Activated naive CD4-positive, alpha-beta T cell treated with anti-CD3 and anti-CD28 coated beads, Interleukin-2, amount 50 U/mL, for 24 hours (primary cell): ENCODE measurements at regions not wholly inside any gene's neighbourhood (a gene's known extent, or its start where the extent isn't known, plus 50 kb on each side); places are given as distances from the start of the nearest gene placed in this dataset.

ENCODE experiments used
- H3K27ac Mint-ChIP-seq: one replicate; pipeline ENCODE4 v1.8.0; 2021; ENCODE audit warnings: mild to moderate bottlenecking, mixed read lengths
- H3K27me3 Mint-ChIP-seq: one replicate; pipeline ENCODE4 v1.8.0; 2021; ENCODE audit warnings: mixed read lengths
- H3K36me3 Mint-ChIP-seq: one replicate; pipeline ENCODE4 v1.8.0; 2021; ENCODE audit warnings: mixed read lengths
- H3K4me1 Mint-ChIP-seq: one replicate; pipeline ENCODE4 v1.8.0; 2021; ENCODE audit warnings: mixed read lengths
- H3K4me3 Mint-ChIP-seq: one replicate; pipeline ENCODE4 v1.8.0; 2021; ENCODE audit warnings: mild to moderate bottlenecking, mixed read lengths
- H3K9me3 Mint-ChIP-seq: one replicate; pipeline ENCODE4 v1.8.0; 2021; ENCODE audit warnings: mixed read lengths

DNA sequence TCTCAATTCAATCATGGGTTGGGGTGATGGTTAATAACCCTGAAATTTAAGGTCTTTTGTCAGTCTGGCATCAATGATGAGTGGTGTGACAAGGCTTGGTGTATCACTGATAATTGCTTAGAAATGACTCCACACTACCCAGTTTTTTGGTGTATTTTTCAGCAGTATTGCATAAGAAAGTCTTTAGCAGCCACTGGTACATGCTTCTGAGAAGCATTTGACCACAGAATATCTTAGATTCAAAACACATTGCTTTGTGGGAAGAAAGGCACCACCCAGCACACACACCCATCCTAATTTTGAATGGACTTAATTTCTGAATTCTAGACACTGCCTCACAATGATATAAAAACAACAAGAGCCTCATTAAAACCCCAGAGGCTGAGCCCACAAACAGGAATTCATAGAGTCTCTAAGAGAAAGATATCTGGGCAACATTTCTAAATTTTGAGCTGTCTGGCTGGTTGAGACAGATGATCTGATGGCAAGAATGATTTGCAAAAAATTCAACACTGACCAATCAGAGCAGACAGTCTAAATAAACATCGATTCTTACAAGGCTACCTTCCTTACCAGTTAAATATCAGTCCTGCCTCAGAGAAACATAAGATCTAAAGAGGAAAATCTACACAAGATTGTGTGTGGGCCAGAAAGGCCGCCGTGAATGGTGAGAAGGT lies 114.7 kb upstream of the CYP1B1 start:
- H3K27ac Mint-ChIP-seq = no peak overlapping the region
- no peaks in the 10 kb centered on the region for H3K36me3 Mint-ChIP-seq
- peaks cover 10% of the 10 kb centered on the region for H3K4me1 Mint-ChIP-seq
- no peaks in the 10 kb centered on the region for H3K27me3 Mint-ChIP-seq
- no peaks in the 10 kb centered on the region for H3K9me3 Mint-ChIP-seq
- H3K4me3 Mint-ChIP-seq = no peak overlapping the region

DNA sequence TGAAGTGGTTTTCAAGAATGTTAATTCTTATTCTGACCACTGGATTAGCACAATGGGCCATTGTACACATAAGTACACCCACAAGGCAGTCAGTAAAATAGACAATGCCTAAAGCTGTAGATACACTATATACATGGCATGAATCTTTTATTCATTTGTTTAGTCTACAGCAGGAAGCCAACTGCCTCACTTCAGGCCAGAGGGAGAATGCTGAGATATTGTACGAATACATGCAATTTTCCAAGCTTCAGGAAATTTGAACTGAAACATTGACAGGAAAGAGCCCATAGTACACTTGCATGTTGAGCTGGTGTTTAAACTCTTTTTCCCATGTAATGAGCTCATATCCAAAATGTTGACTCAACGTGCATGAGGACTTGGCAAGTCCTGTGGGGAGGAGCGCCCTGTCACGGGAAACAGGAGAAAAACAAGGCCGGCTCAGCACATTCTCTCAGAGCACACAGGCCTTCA lies 111.6 kb upstream of the CYP1B1 start:
- peaks cover 1% of the 10 kb centered on the region for H3K27me3 Mint-ChIP-seq
- H3K36me3 Mint-ChIP-seq = no peaks in the 10 kb centered on the region
- no peaks in the 10 kb centered on the region for H3K9me3 Mint-ChIP-seq
- H3K4me1 Mint-ChIP-seq = peaks cover 4% of the 10 kb centered on the region
- no peak overlapping the region for H3K4me3 Mint-ChIP-seq
- no peak overlapping the region for H3K27ac Mint-ChIP-seq

DNA sequence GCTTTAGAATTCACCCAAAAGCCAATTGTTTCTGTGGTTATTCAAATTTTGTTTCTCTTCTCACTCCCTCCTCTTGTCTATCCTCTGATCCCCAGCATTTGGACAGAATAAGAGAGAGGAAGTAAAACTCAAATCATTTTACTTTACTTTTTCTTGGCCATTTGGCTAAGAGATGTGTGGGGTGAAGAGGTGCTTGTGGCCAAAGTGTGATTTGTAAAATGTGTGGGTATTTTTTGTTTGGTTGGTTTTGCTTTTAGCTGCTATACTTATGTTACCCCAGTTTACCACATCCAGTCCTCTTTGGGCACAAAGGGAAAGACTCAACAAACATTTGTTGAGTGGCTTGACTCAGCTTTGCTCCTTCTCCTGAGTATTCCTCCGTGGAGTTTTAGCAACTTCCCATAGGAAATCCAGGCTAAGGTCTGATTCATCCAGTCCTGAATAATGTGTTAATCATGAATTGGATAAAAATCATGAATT lies 109.1 kb upstream of the CYP1B1 start:
- Mint-ChIP-seq H3K4me3 (no peak overlapping the region), H3K27ac (no peak overlapping the region), H3K4me1 (no peaks in the 10 kb centered on the region), H3K36me3 (no peaks in the 10 kb centered on the region), H3K27me3 (peaks cover 4% of the 10 kb centered on the region), H3K9me3 (no peaks in the 10 kb centered on the region)

DNA sequence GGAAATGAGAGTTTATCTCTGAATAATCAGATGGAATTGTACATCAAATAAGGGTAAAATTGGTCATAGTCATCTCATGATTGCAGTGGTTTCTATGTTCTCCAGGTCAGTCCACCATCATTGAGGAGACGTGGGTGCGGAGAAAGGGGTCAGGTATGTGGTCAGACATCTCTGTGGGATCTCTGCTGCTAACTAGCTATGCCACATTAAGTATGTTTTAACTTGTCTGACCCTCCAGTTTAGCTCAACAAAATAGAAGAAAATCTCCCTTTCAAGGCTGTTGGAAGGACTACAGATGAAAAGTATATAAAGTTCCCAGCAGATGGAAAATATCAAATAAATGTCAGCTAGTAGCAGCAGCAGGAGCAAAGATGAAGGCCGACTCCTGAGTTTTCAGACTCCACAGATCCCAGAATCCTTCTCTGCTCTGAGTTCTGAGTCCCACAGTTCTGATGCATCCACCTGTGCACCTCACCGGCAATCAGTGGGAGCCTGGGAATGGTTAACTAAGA lies 106.6 kb upstream of the CYP1B1 start:
- Mint-ChIP-seq H3K27me3 (peaks cover 4% of the 10 kb centered on the region), H3K27ac (no peak overlapping the region)

DNA sequence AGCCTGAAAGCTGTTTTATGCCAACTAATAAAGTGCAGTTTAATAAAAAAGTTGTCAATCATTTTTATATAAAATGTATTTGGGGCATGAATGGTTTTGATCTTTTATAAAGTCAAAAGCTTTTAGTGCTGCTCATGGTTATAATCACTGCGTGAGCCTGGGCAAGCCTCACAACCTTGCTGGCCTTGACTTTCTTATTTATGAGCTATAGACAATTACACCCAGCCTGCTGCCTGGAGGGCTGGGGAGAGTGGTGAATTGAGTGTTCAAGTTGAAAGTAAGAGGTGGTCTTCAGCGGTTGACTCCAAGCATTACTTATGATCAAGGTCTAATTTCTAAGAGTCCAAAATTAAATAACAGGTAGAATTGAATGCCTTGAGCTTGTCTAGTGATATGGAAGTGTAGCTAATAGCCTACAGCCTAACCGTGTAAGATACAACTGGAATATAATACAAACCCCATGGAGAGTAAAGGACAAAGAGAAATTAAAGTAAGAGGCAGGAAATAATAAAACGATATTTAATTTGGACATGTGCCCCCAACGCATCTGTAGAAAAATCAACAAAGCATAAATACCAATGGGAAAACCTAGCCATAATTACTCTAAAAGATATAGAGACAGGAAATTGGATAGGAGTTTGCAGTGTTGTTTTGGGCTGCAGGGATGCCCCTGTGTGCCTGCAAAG lies 106.0 kb upstream of the CYP1B1 start:
- Mint-ChIP-seq H3K4me1 (no peaks in the 10 kb centered on the region), H3K4me3 (no peak overlapping the region), H3K27ac (no peak overlapping the region), H3K36me3 (no peaks in the 10 kb centered on the region), H3K27me3 (peaks cover 4% of the 10 kb centered on the region), H3K9me3 (no peaks in the 10 kb centered on the region)

More for the DNA sequence above, 106.6 kb upstream of the CYP1B1 start:
- Mint-ChIP-seq H3K9me3 (no peaks in the 10 kb centered on the region), H3K4me3 (no peak overlapping the region), H3K36me3 (no peaks in the 10 kb centered on the region), H3K4me1 (no peaks in the 10 kb centered on the region)

DNA sequence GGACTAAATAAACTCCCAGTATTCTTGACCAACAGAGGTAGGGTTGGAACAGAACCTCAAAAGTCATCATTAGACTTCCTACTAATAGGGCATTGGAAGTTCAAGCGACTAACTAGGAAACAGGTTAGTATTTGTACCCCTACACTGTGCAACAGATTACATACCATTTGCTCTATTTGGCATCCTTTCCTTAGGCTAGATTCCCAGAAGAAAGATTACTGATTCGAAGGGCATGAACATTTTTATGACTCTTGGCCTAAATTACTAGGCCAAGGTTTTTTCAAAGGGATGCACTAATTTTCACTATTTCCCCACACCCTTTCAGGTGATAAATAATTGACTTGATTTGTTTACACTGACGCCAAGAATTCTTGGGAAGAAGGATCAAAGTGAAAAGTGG lies 104.8 kb upstream of the CYP1B1 start:
- H3K9me3 Mint-ChIP-seq = no peaks in the 10 kb centered on the region

DNA sequence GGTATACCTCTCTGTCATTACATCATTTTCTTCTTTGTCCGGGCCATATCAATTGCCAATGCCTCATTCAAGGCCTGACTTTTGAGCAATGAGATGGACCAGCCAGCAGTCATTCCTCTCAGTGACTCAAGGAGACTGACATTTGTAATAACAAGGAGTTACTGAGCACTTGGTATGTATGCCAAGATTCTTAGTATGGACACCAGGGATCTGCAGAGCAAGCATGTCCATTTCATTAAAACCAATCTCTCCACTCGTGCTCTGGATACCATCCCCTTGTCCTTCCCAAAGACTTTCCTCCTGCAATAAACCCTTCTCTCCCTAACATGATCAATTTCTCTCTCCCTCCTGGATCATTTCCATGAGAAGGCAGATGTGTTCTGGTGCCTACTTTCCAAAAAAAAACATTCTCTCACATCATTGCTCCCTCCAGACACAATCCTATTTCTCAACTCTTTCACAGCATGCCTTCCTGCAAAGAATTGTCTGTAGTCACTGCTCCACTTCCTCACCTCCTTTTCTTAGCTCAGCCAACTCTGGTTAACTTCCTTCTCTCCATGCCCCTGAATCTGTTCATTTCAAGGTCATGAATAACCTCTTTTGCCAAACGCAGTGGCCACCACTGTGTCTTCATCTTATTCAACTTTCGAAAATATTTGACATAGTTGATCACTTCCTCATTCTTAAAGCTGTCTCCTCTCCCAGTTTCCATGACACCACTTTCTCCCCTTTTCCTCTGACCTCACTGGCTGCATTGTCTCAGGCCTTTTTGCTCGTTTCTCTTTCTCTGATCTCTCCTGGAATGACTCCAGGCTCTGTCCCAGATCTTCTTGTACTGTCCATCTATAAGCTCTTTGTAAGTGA lies 102.8 kb upstream of the CYP1B1 start:
- Mint-ChIP-seq H3K27me3 (peaks cover 3% of the 10 kb centered on the region), H3K4me3 (no peak overlapping the region), H3K36me3 (no peaks in the 10 kb centered on the region), H3K4me1 (no peaks in the 10 kb centered on the region), H3K9me3 (no peaks in the 10 kb centered on the region), H3K27ac (no peak overlapping the region)

More for the DNA sequence above, 104.8 kb upstream of the CYP1B1 start:
- Mint-ChIP-seq H3K36me3 (no peaks in the 10 kb centered on the region), H3K4me1 (no peaks in the 10 kb centered on the region), H3K27ac (no peak overlapping the region), H3K4me3 (no peak overlapping the region), H3K27me3 (peaks cover 4% of the 10 kb centered on the region)

DNA sequence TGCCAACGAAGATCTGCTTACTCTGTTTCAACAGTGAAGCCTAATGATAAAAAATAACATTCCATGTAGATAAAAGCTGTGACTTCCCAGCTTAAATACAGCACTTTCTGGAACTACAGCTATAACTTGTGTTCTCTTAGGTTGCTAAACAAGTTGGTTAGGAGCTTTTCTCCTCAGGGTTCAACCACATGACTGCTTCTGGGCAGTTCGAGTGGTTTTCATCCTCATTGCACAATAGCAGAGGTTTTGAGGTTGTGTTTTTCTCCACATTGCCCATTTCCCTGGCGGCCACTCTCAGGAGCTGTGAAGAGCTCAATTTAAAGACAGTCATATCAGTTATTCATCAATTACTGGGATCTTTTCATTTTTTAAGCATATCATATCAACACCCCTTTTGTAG lies 102.2 kb upstream of the CYP1B1 start:
- no peak overlapping the region for H3K4me3 Mint-ChIP-seq
- H3K4me1 Mint-ChIP-seq = no peaks in the 10 kb centered on the region
- H3K36me3 Mint-ChIP-seq = no peaks in the 10 kb centered on the region
- no peaks in the 10 kb centered on the region for H3K9me3 Mint-ChIP-seq
- H3K27me3 Mint-ChIP-seq = peaks cover 3% of the 10 kb centered on the region
- no peak overlapping the region for H3K27ac Mint-ChIP-seq

DNA sequence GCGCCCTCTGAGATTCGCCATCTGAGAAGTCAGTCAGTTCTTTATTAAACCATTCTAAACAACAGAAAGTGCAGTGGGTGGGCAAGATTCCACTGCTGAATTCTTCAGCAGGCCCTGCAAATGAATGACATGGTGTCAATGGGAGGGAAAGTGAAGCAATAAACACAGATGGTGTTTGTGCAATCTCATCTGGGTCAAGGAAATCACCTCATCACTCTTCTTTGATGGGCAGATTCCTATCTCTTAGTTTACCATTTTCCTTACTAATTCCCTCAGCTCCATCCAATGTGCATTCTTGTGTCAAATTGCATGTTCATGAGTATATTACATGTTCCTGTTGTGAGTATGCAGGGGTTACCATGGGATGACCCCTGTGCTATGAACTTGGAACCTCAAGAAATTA lies 100.7 kb upstream of the CYP1B1 start:
- Mint-ChIP-seq H3K27ac (no peak overlapping the region), H3K36me3 (no peaks in the 10 kb centered on the region), H3K9me3 (no peaks in the 10 kb centered on the region), H3K4me1 (no peaks in the 10 kb centered on the region), H3K27me3 (no peaks in the 10 kb centered on the region), H3K4me3 (no peak overlapping the region)

DNA sequence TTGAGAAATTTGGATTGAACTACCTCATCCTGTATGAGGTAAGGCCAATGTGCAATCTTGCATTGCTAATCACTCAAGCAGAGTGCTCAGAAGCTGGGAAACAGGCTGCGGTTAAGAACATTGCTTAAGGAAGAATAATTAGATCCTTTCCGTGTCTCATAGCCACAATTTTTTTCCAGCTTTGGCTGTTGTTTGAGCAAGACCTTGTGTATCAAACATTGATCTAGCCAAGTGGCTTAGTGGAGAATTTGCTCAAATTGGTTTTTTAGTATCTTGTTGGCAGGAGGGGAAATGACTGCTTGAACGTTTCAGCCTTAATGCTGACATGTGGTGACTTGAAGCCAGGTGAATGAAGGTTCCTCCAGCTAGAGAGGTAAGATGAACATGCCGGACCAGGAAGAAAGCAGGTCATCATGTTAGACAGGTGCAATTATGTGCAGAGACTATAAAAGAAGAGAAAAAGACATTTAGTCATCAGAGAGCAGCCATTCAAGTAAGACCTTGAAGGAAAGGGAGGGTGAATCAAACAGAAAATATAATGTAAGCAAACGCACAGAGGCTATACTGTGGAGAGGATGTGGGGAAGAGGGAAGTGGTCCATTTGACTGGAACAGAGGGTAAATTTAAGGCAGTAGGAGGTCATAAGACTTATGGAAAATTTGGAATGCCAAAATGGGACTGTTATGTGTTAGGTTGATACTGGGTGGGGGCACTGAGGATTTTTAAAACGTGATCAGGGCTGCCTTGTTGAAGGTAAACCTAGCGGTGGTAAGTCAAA lies 98.9 kb upstream of the CYP1B1 start:
- Mint-ChIP-seq H3K9me3 (no peaks in the 10 kb centered on the region), H3K27ac (no peak overlapping the region), H3K4me3 (no peak overlapping the region), H3K27me3 (peaks cover 5% of the 10 kb centered on the region), H3K36me3 (no peaks in the 10 kb centered on the region), H3K4me1 (no peaks in the 10 kb centered on the region)

DNA sequence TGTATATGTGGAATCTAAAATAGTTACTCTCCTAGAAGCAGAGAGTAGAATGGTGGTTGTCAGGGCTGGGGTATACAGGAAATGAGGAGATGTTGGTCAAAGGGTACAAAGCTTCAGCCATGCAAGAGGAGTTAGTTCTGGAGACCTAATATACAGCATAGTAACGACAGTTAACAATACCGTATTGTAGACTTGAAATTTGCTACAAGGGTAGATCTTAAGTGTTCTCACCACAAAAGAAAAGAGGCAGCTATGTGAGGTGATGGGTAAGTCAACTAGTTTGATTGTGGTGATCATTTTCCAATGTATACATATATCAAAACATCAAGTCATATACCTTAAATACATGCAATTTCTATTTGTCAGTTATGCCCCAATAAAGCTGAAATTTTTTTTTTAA lies 98.2 kb upstream of the CYP1B1 start:
- Mint-ChIP-seq H3K4me1 (no peaks in the 10 kb centered on the region), H3K4me3 (no peak overlapping the region), H3K27ac (no peak overlapping the region), H3K27me3 (peaks cover 8% of the 10 kb centered on the region), H3K9me3 (no peaks in the 10 kb centered on the region), H3K36me3 (no peaks in the 10 kb centered on the region)

DNA sequence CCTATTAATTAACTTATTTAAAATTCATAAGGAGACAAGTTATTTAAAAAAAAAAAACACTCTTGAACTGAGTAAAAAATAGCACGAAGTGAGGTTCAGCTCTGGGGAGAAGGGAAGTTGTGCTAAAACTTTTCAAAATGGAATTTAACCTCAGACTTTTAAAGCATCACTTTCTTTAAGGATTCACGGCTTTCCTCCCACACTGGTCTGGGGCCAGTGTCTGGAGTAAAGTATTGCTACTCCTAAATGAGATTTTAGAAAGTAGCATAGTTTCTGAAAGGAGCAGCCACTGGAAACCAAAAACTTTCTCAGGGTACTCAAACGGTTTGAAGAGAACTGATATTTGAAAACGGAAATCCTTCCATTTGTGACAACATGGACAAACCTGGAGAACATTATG lies 97.7 kb upstream of the CYP1B1 start:
- H3K9me3 Mint-ChIP-seq = no peaks in the 10 kb centered on the region
- no peaks in the 10 kb centered on the region for H3K4me1 Mint-ChIP-seq
- no peak overlapping the region for H3K27ac Mint-ChIP-seq
- H3K36me3 Mint-ChIP-seq = no peaks in the 10 kb centered on the region
- H3K27me3 Mint-ChIP-seq = peaks cover 11% of the 10 kb centered on the region
- H3K4me3 Mint-ChIP-seq = no peak overlapping the region

DNA sequence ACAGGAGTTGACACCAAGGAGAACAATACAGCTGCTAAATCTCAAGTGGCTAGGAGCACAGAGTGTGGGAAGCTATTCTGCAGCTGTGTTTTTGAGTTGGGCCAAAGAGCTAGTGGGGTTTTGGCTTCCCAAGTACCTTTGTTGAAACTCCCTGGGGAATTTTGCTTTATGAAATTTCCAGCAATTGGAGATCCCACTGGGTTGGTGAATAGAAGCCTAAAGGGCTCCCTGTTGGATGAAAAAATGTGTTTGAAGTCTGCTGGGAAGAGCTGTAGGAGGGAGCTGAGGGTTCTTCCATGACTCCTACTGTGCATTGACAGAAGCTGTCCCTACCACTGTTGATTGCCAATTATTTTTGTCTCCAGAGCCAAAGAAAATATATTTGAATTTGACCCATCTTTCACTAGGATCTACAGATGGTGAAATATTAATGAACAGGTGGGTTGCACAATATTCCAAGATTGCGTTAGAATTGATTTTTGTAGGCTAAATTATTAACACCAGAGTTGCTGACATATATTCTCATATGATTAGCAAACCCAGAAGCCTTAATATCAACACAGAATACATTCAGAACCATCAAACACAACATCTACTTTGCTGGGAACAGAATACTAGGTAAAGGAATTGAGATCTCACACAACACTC lies 95.4 kb upstream of the CYP1B1 start:
- no peak overlapping the region for H3K27ac Mint-ChIP-seq
- H3K9me3 Mint-ChIP-seq = no peaks in the 10 kb centered on the region
- peaks cover 11% of the 10 kb centered on the region for H3K27me3 Mint-ChIP-seq
- no peaks in the 10 kb centered on the region for H3K36me3 Mint-ChIP-seq
- H3K4me1 Mint-ChIP-seq = no peaks in the 10 kb centered on the region
- no peak overlapping the region for H3K4me3 Mint-ChIP-seq

DNA sequence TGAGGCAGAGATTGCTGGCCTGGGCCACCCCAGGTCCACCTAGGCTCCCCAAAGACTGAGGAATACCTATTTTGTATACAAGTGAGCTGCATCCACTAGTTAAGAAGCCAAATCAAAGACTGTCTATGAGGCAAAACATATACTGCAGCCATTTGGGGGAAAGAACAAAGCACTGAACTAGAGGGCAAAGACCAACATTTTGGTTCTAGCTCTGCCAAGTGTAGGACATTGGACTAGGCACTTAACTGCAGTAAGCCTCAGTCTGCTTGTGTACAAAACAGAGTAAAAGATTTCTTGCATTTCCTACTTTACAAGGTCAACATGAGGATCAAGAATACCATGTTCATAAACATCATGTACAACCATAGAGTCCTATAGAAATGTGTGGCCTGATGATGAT lies 94.8 kb upstream of the CYP1B1 start:
- Mint-ChIP-seq H3K27ac (no peak overlapping the region), H3K36me3 (no peaks in the 10 kb centered on the region), H3K9me3 (no peaks in the 10 kb centered on the region), H3K4me1 (no peaks in the 10 kb centered on the region), H3K4me3 (no peak overlapping the region), H3K27me3 (peaks cover 11% of the 10 kb centered on the region)

DNA sequence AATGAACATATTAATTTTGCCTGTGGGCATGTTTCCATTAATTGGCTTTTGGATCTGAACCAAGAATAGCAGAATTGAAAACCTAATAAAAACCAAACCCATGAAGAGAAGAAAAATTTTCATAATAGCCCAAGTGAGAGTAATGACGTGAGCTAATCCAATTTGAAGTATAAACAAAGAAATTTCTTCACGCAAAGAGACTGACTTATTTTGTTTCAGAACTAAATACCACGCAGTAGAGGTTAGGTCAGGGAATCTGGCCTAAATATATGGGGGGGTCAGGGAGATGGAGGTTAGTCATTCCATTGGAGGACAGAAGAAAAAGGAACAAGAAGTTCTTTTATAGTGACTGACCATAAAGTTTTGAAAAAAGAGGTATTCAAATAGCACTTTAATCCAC lies 94.1 kb upstream of the CYP1B1 start:
- Mint-ChIP-seq H3K27ac (no peak overlapping the region), H3K36me3 (no peaks in the 10 kb centered on the region), H3K9me3 (no peaks in the 10 kb centered on the region), H3K4me3 (no peak overlapping the region), H3K4me1 (no peaks in the 10 kb centered on the region), H3K27me3 (peaks cover 11% of the 10 kb centered on the region)
